Hematopoietic multipotent progenitor cell (in vitro differentiated cells): ENCODE measurements at regions not wholly inside any gene's neighbourhood (a gene's known extent, or its start where the extent isn't known, plus 50 kb on each side); places are given as distances from the start of the nearest gene placed in this dataset.

Experiments
- DNase-seq, 3 donors: peaks; one replicate each; pipeline ENCODE4 v3.0.0-alpha.2; 2011 to 2015; ENCODE audit warnings: low read depth in 2 of 3, low spot score in 2 of 3

GRCh38 chr13:78239714-78240113 lies 321.1 kb upstream of the EDNRB start:
- no peak for DNase-seq

GRCh38 chr13:78238911-78239310 lies 320.3 kb upstream of the EDNRB start:
- no peak for DNase-seq

GRCh38 chr13:78228940-78229339 lies 310.3 kb upstream of the EDNRB start:
- no peak for DNase-seq

GRCh38 chr13:78228211-78228610 lies 309.6 kb upstream of the EDNRB start:
- no peak for DNase-seq

- DNase-seq, result no peak
Observed at GRCh38 chr13:78227709-78228108, 309.1 kb upstream of the EDNRB start.

- no peak for DNase-seq
Observed at GRCh38 chr13:78215458-78216108, 297.0 kb upstream of the EDNRB start.

GRCh38 chr13:78201411-78201810 lies 282.8 kb upstream of the EDNRB start:
- DNase-seq, result no peak

GRCh38 chr13:78198821-78199220 lies 280.2 kb upstream of the EDNRB start:
- no peak for DNase-seq

GRCh38 chr13:78198419-78198818 lies 279.8 kb upstream of the EDNRB start:
- no peak for DNase-seq

GRCh38 chr13:78197231-78197630 lies 278.6 kb upstream of the EDNRB start:
- no peak for DNase-seq

- no peak for DNase-seq
Observed at GRCh38 chr13:78194904-78195639, 276.4 kb upstream of the EDNRB start.

GRCh38 chr13:78193846-78194245 lies 275.2 kb upstream of the EDNRB start:
- no peak for DNase-seq

GRCh38 chr13:78192716-78193115 lies 274.1 kb upstream of the EDNRB start:
- no peak for DNase-seq

- DNase-seq, result no peak
Observed at GRCh38 chr13:78190296-78190695, 271.7 kb upstream of the EDNRB start.

GRCh38 chr13:78187781-78188180 lies 269.1 kb upstream of the EDNRB start:
- DNase-seq, result no peak

- no peak for DNase-seq
Observed at GRCh38 chr13:78185700-78186099, 267.1 kb upstream of the EDNRB start.

- no peak for DNase-seq
Observed at GRCh38 chr13:78183732-78184131, 265.1 kb upstream of the EDNRB start.

GRCh38 chr13:78182813-78183212 lies 264.2 kb upstream of the EDNRB start:
- DNase-seq, result no peak

- no peak for DNase-seq
Observed at GRCh38 chr13:78177306-78177705, 258.7 kb upstream of the EDNRB start.

- no peak for DNase-seq
Observed at GRCh38 chr13:78176880-78177279, 258.2 kb upstream of the EDNRB start.

GRCh38 chr13:78169386-78169785 lies 250.8 kb upstream of the EDNRB start:
- no peak for DNase-seq

GRCh38 chr13:78168981-78169380 lies 250.3 kb upstream of the EDNRB start:
- DNase-seq, result no peak

- DNase-seq, result no peak
Observed at GRCh38 chr13:78161266-78161665, 242.6 kb upstream of the EDNRB start.
